ENCODE measurements at regions not wholly inside any gene's neighbourhood (a gene's known extent, or its start where the extent isn't known, plus 50 kb on each side); places are given as distances from the start of the nearest gene placed in this dataset.

- no peak overlapping the region for H3K27ac ChIP-seq
- TF ChIP-seq ZFX (IDR thresholded peaks at IDR 0.05) = no peak
These were observed 443.0 kb downstream of the PCDH10 start for GRCh38 chr4:133592106-133592505.

GRCh38 chr4:133588306-133588705, 439.2 kb downstream of the PCDH10 start:
- TF ChIP-seq CTCF (conservative IDR thresholded peaks at IDR 0.05) (no peak), ZFX (IDR thresholded peaks at IDR 0.05) (no peak)
- H3K27ac ChIP-seq = no peak overlapping the region

- no peak for TF ChIP-seq CTCF (conservative IDR thresholded peaks at IDR 0.05)
- TF ChIP-seq ZFX (IDR thresholded peaks at IDR 0.05) = no peak
- no peak overlapping the region for H3K27ac ChIP-seq
These were observed 436.2 kb downstream of the PCDH10 start for GRCh38 chr4:133585323-133585722.

GRCh38 chr4:133584714-133585113, 435.6 kb downstream of the PCDH10 start:
- peak; percentile 38 for TF ChIP-seq CTCF (conservative IDR thresholded peaks at IDR 0.05)
- TF ChIP-seq ZFX (IDR thresholded peaks at IDR 0.05) = no peak
- no peak overlapping the region for H3K27ac ChIP-seq

- TF ChIP-seq ZFX (IDR thresholded peaks at IDR 0.05) (no peak), CTCF (conservative IDR thresholded peaks at IDR 0.05) (no peak)
- no peak overlapping the region for H3K27ac ChIP-seq
These were observed 433.0 kb downstream of the PCDH10 start for GRCh38 chr4:133581996-133582619.

- H3K27ac ChIP-seq = no peak overlapping the region
These were observed 425.2 kb downstream of the PCDH10 start for GRCh38 chr4:133574248-133574647.

GRCh38 chr4:133565379-133565778, 416.3 kb downstream of the PCDH10 start:
- no peak for TF ChIP-seq CTCF (conservative IDR thresholded peaks at IDR 0.05)
- TF ChIP-seq ZFX (IDR thresholded peaks at IDR 0.05) = no peak
- H3K27ac ChIP-seq = no peak overlapping the region

More at GRCh38 chr4:133574248-133574647, 425.2 kb downstream of the PCDH10 start:
- no peak for TF ChIP-seq CTCF (conservative IDR thresholded peaks at IDR 0.05)
- no peak for TF ChIP-seq ZFX (IDR thresholded peaks at IDR 0.05)

- H3K27ac ChIP-seq = no peak overlapping the region
- TF ChIP-seq ZFX (IDR thresholded peaks at IDR 0.05) (no peak), CTCF (conservative IDR thresholded peaks at IDR 0.05) (no peak)
These were observed 410.9 kb downstream of the PCDH10 start for GRCh38 chr4:133559987-133560386.
